DMS153 treated with DMSO at 0.1 percent for 48 hours (cell line): ENCODE measurements at regions not wholly inside any gene's neighbourhood (a gene's known extent, or its start where the extent isn't known, plus 50 kb on each side); places are given as distances from the start of the nearest gene placed in this dataset.
"Not testable (repeated sequence)": the region's sequence is repeated elsewhere in the genome, so short reads cannot be mapped to it uniquely, and the experiment has no call there.

Experiments
- DNase-seq: peaks from one replicate; lab custom pipeline; 2025; ENCODE audit not compliant: unreplicated experiment; lab: John Stamatoyannopoulos, UW

DNA sequence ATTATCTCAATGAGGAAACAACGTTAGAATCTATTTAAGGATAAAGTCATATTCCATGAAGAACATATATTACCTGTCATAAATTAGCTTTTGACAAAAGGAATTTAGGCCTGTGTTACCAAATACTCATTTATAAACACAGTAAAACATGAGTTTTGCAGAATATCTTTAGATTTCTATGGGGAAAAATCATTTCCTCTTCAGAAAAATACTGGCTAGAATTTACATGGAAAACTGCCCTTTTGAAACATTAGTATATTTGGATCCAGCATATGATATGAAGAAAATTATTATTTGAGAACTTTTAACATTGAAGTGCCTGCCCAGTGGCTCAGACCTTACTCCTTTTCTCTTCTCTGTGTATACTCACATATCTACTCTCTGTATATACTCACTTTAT, 131.4 kb upstream of the NEIL3 start:
- no peak for DNase-seq

DNA sequence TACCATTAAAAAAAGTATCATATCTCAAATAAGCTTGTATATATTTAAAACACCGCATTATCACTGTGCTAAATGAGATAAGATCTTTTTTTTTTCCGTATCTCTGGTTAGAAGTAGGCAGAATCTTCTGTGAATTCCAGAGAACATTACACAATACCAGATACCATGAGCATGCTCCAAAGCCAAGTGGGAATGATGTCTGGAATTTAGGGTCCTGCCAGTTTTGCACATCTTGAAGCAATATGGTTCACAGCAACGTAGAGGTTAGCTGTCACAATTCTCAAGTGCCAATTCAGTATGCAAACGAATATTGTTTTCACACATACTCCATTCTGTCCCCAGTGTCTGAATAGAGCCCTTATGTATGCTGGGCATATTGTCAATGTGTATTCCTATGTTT, 127.5 kb upstream of the NEIL3 start:
- DNase-seq: no peak

DNA sequence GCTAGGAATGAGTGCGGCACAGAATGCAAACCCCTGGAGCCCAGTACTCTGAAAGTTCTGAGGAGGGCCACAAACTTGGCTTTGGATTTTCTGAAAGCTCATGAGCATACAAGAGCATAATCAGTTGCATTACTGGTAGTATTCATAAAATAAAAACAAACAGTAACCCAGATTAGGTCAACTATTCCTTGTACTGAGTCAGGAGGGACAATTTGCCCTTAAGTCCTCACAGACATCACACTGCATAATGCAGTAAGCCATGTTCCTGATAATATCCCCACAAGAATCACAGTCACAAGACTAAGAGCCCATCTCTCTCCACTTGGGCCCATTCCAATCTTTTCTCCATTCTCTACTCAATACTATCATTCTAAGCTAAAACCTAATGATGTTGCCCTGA, 126.9 kb upstream of the NEIL3 start:
- DNase-seq: no peak

DNA sequence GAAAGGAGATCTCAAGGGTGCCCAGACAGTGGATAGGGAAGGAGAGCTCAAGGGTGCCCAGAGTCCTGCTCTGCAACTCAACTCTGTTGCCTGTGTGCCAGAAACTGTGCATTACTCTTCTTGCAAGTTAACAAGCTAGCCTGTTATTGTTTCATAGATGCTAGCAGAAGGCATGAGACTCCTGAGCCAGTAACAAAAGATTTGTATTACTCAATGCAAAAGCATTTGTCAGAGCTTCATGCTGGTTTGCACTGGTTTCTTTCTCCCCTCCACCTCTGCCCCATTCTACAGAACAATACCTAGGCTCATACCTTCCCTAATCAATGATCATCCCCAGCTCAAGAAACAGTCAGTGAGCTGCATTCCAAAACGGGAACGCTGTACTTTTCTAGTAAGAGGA, 124.5 kb upstream of the NEIL3 start:
- no peak for DNase-seq

DNA sequence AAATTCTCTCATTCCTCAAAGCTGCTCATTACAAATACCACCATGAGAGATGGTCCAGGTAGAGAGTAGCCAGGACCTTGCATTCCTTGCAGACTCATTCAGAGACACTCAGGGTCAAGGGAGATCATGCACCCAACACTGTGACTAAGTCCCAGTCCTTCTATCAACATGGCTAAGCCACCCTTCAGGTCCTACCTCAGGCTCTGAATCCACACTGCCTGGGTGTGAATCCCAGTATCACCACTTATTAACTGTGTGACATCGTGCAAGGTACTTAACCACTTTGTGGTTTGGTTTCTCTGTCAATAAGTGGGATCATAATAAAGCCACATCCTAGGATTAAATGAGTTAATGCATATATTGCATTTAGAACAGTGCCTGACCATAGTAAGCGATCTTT, 124.1 kb upstream of the NEIL3 start:
- DNase-seq: no peak

DNA sequence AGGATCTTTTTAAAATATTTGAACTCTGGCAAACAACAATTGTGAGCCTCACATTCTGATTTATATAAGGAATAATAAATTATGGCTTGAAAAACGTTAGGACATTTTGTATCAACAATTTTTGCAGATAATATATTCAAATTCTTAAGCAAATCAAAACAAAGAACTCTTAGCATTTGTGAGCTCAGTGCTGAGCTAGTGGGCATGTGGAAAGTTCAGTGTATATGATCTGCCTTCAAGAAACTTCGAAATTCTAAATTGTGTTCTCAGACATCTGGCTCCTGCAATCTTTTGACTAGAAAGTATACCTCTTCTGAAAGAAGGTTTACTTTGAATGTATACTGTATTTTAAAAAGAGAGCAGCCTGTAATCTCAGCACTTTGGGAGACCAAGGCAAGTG, 122.3 kb upstream of the NEIL3 start:
- DNase-seq: no peak

DNA sequence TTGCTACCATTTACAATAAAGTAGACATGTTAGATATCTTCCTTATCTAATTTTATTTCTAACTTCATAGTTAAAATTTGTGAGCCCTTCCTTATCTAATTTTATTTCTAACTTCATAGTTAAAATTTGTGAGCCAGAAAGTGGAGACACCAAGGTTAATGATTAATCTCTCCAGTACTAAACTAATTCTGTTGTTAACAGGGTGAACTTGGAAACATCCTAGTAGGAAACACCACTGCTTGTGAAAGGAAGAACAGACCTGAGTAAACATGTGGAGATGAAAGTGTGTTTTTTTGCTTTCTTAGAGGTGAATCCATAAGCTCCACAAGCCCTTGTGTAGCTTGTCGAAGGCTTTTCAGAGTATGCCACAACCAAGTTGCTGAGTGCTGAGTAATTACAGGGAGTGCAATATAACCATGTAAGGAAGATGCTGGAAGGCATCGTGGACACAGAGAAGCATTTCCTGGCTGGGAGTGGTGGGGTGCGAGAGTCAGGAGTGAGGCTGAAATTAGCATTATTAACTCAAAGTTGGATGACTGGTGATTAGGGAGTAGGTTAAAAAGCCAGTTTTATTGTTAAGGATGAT, 118.6 kb upstream of the NEIL3 start:
- DNase-seq: no peak

DNA sequence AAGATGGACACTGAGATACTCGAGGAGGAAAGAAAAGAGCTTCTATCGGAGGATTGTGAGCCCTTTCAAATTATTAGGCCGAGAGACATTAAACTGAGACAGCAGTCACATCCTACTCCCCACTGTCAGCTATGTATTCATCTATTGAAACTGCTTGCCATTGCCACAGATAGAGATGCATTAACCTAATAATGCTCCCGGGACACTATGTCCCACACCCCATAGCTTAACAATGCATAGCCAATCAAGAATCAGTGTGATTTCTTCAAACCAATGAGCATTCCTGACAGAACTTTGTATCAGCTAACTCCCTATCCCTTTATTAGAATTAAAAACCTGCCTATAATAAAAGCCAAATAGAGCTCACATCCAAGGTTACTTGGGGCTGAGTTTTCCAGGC, 118.1 kb upstream of the NEIL3 start:
- DNase-seq: no peak

DNA sequence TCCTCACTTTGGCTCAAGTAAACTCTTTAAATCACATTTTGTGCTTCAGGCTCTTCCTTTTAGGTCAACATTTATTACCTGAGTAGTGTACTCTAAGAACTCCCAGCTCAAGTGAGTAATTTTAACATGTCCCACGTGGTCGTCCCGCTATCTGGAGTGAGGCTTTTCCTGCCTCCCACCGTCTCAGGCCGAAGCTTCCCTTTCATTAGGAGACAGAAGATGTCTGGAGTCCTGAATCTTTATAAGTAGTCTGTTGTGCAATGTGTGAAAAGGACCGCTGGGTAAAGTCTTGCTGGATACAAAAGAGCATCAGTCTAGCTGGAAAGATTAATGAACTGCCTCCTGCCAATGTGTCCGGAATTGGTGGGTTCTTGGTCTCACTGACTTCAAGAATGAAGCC, 117.7 kb upstream of the NEIL3 start:
- DNase-seq: no peak

DNA sequence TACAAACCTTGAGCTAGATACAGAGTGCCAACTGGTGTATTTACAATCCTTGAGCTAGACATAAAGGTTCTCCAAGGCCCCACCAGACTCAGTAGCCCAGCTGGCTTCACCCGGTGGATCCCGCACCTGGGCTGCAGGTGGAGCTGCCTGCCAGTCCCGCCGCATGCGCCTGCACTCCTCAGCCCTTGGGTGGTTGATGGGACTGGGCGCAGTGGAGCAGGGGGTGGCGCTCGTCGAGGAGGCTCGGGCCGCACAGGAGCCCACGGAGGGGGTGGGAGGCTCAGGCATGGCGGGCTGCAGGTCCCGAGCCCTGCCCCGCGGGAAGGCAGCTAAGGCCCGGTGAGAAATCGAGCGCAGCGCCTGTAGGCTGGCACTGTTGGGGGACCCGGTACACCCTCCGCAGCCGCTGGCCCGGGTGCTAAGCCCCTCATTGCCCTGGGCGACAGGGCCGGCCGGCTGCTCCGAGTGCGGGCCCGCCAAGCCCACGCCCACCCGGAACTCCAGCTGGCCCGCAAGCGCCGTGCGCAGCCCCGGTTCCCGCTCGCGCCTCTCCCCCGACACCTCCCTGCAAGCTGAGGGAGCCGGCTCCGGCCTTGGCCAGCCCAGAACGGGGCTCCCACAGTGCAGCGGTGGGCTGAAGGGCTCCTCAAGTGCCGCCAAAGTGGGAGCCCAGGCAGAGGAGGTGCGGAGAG, 116.5 kb upstream of the NEIL3 start:
- not testable (repeated sequence) for DNase-seq

DNA sequence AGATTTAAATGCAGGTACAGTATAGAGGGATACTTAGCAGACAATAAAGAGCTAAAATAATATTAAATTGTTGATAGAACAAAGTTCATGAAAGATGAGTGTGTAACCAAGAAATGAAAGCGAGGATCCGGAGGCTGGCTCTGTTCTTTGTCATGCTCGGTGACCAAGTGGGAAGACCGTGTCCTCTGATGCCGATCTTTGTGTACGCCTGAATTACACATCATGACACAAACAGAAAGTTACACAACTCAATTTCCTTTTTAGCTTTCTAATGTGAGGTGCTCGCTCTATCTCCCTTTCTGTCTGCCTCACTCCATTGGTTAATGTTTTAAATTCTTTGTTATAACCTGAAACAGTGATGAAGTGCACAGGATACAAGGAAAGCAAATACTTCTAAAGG, 114.8 kb upstream of the NEIL3 start:
- DNase-seq: no peak

DNA sequence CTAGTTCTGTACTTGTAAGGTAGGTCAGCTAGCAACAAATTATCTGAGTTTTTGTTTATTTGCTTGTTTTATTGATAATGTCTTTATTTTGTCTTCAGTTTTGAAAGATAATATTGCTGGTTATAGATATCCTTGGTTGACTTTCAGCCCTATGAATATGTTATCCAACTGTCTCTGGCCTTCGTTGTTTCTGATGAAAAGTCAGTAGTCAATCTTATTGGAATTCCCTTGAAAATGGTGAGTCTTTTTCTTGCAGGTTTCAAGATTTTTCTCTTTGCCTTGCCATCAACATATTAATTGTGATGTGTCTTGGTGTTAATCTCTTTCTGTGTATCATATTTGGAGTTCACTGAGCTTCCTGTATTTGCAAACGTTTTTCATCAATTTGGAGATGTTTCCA, 113.1 kb upstream of the NEIL3 start:
- DNase-seq: no peak

DNA sequence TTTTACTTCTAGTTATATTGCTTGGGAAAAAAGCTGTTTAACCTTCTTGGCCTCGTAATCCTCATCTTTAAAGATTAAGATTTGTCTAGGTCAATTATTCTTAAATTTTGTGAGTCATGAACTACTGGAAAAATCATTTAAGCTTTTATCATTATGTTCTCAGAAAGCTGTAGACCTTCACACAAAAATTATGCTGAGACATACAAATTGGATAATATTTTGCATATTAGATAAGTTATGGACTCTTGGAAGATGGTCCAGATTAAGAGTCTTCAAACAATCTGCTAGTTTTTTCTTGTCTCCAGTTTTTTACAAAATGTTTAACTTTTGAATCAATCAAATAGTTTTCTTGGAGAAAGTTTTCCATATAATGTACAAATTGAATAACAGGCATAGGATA, 108.1 kb upstream of the NEIL3 start:
- no peak for DNase-seq

DNA sequence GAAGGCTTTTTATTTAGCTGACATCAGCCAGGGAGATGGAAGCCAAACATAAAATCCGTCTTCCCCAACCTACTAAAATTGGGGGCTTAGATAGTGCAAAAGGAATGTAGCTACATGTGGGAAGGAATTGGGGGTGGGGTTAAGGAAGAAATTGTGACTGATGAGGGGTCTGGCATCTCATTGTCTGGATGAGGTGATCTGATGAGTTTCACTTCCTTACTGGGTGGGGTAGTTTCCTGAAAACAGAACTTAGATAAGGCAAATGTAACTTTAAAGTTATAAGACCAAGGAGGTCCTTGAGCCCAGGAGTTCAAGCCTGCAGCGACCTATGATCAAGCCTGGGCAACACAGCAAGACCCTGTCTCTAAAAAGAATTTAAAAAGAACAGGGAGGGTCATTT, 105.5 kb upstream of the NEIL3 start:
- no peak for DNase-seq

DNA sequence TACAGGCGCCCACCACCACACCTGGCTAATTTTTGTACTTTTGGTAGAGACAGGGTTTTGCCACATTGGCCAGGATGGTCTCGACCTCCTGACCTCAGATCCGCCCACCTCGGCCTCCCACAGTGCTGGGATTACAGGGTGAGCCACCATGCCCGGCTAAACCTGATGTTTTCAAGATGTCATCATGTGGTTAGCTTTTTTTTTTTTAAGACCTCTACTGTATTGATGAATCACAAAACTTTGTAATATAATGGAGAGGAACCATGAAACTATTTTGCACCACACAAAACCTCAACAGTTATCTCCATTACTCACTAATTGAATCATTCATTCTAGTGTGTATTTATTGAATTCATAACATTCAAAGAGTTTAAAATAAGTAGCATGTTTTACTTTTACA, 94.7 kb upstream of the NEIL3 start:
- DNase-seq: no peak

DNA sequence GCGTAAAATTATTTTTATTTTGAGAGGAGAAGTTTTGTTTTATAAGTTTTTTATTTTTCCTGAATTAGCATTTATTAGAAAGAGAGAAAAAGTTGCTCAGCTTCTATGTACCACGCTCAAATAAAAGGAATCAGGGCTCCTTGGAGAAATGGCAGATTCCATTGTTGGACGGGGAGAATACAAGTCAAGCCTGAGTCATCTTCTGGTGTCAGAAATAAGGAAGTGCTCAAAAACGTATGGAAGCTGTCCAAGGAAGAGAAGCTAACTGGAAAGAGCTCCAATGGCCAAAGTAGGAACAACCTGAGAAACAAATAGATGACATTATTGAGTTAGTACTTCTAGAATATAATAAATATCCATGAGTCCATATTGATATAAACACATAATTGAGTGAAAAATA, 89.3 kb upstream of the NEIL3 start:
- DNase-seq: no peak

DNA sequence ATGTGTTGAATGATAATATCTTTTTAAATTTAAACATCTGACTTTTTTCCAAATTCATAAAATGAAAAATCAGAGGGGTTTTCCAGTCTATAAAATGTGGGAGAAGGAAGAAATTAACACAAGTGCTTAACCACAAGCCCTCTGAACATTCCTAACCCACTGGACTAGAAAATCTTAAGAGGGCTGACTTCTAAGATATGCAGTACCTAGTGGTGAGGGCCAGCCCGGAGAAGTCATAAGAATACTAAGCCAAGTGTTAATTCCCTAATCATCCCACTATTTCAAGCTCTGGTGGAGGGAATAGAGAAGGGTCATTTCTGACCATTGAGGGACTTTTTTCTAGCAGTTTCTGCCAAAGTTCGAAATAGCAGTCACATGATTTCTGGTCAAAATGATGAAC, 86.9 kb upstream of the NEIL3 start:
- no peak for DNase-seq

DNA sequence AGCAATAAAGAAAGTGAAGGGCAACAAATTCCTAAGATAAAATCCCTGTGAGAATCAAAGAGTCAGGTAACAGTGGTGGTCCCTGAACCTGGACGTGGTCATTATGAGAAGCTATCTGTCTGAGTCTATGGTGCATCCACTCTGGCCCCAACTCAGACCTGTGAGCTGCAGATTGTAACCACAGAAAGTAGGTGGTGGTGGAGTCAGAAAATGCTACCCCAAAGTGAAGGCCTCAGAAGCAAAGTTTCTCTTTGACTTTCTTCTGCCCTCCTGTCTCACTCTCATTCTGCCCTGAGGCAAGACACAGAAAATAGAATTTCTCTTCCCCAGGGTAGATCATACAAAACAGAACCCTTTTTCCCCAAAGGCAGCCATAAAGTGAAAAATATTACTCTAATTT, 84.1 kb upstream of the NEIL3 start:
- DNase-seq: no peak

DNA sequence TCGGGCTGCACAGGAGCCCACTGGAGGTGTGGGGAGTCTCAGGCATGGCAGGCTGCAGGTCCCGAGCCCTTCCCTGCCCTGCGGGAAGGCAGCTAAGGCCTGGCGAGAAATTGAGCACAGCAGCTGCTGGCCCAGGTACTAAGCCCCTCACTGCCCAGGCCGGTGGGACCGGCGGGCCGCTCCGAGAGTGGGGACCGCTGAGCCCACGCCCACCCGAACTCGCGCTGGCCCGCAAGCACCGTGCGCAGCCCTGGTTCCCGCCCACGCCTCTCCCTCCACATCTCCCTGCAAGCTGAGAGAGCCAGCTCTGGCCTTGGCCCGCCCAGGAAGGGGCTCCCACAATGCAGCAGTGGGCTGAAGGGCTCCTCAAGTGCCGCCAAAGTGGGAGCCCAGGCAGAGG, 82.0 kb upstream of the NEIL3 start:
- DNase-seq: no peak

DNA sequence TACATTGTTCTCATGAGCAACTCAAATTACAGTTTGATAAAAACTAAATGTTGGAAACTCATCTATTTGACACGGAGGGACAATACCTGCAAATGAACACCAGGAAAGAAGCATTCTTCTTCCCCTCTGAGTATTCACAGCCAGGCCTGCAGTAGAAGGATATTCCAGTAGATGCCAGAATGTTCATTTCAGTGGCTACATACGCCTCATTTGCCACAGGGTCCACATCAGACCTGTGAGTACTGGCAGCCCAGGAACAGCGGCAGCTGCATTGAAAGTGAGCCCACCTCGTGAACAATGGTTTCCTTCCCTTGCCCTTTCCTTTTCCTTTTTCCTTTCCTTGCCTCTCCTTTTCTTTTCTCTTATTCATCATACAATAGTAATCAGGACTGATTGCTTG, 81.1 kb upstream of the NEIL3 start:
- no peak for DNase-seq

DNA sequence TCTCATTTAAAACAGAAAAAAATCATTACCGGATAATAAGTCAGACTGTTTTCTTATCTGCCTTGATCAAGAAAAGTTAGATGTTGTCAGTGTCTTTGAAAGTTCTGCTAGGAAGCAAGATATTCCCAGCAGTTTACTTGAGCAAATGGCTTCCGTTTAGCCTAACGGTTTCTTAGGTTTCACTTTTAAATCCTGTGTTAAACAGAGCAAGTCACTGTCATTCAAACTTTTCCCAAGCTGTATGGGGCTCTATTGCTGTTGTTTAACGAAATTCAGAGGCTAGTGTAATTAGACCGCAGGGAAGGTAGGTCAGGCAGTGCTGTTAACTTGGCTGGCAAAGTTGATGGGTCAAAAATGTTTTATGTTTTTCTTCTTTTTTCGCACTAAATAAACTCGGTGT, 80.3 kb upstream of the NEIL3 start:
- DNase-seq: no peak

DNA sequence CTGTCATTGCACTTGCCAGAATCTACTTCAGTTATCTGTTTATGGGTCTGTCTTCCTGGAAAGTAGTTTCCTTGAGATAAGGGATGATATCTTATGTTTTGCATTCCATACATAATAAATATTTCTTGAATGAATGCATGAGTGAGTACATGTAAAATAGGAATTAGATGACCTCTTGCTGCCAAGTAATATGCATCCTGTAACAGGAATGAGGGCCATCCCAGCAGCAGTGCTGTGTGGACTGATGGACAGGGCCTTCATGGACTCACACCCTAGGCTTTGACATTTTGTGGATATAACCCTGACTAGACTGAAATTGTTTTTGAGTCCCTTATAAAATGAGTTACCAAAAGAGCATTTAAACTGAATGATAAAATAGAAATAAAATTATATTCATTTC, 77.2 kb upstream of the NEIL3 start:
- DNase-seq: no peak

DNA sequence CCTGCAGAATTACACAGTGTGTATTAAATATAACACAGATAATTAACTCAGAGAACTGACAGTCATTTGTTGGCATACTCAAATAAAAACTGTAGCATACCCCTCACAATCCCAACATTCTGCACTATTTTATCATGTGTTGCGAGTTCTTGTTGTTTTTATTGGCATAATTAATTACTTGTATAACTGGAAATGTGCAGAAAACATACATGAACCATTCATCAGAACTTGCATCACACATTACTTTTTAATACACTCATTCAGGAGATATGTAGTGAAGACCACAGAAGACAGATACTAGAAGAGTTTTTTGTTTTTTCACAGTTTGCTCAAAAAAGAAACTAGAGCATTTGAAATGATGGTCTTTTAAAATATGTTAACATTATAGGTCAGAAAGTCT, 74.6 kb upstream of the NEIL3 start:
- DNase-seq: no peak
